Liver (tissue), 8 donors: ENCODE measurements at regions not wholly inside any gene's neighbourhood (a gene's known extent, or its start where the extent isn't known, plus 50 kb on each side); places are given as distances from the start of the nearest gene placed in this dataset.

ENCODE experiments used
- DNase-seq: peaks from one replicate; pipeline ENCODE4 v3.0.0-alpha.2; 2017; ENCODE audit warnings: low spot score
- H3K27ac ChIP-seq, 2 donors: one replicate each; pipeline ENCODE4 v1.7.0; 2013; ENCODE audit warnings: inconsistent platforms in 2 of 2, low read length in 2 of 2, control low read depth in 1 of 2, low read depth in 1 of 2, mild to moderate bottlenecking in 1 of 2
- H3K27me3 ChIP-seq, 4 donors: one replicate each; pipeline versions ENCODE4 v1.6.1 to v1.7.0; 2013; ENCODE audit warnings: low read length in 3 of 4, inconsistent platforms in 1 of 4, mild to moderate bottlenecking in 1 of 4, moderate library complexity in 1 of 4; ENCODE audit not compliant: control insufficient read depth in 4 of 4, insufficient read depth in 4 of 4
- H3K36me3 ChIP-seq, 4 donors: one replicate each; pipeline versions ENCODE4 v1.6.1 to v1.7.0; 2013; ENCODE audit warnings: low read length in 3 of 4, mild to moderate bottlenecking in 3 of 4, low read depth in 1 of 4, moderate library complexity in 1 of 4; ENCODE audit not compliant: control insufficient read depth in 4 of 4, insufficient read depth in 3 of 4
- H3K4me1 ChIP-seq, 4 donors: one replicate each; pipeline versions ENCODE4 v1.6.1 to v1.7.0; 2013; ENCODE audit warnings: low read length in 3 of 4, mild to moderate bottlenecking in 3 of 4, moderate library complexity in 1 of 4; ENCODE audit not compliant: control insufficient read depth in 4 of 4, insufficient read depth in 4 of 4
- H3K4me3 ChIP-seq, 3 donors: one replicate each; pipeline versions ENCODE4 v1.6.1 to v1.7.0; 2013; ENCODE audit warnings: low read length in 3 of 3, control low read depth in 1 of 3, low read depth in 1 of 3, mild to moderate bottlenecking in 1 of 3
- H3K9ac ChIP-seq, 2 donors: one replicate each; pipeline ENCODE4 v1.7.0; 2013; ENCODE audit warnings: low read length in 2 of 2, mild to moderate bottlenecking in 2 of 2, moderate library complexity in 2 of 2, control low read depth in 1 of 2, low read depth in 1 of 2
- H3K9me3 ChIP-seq, 4 donors: one replicate each; pipeline versions ENCODE4 v1.6.1 to v1.7.0; 2013; ENCODE audit warnings: low read length in 3 of 4; ENCODE audit not compliant: control insufficient read depth in 4 of 4
- ATF3 ChIP-seq: IDR thresholded peaks from 2 replicates; pipeline ENCODE4 v1.6.1; 2016; ENCODE audit warnings: antibody characterized with exemption
- CTCF ChIP-seq: fragments of 150-350 bp; IDR thresholded peaks from 2 replicates; pipeline ENCODE4 v1.5.1; 2017; ENCODE audit warnings: improper control_type of control experiment, low read depth, low read length; ENCODE audit not compliant: missing input control
- EGR1 ChIP-seq, 2 donors: IDR thresholded peaks; 2 replicates each; pipeline ENCODE4 v1.6.1; 2016 to 2018; ENCODE audit warnings: antibody characterized with exemption in 2 of 2, low read depth in 2 of 2
- FOXA1 ChIP-seq: IDR thresholded peaks from 2 replicates; pipeline ENCODE4 v1.6.1; 2016; ENCODE audit warnings: antibody characterized with exemption
- FOXA2 ChIP-seq: IDR thresholded peaks from 2 replicates; pipeline ENCODE4 v1.6.1; 2016; ENCODE audit warnings: antibody characterized with exemption
- GABPA ChIP-seq, 2 donors: IDR thresholded peaks in 1 of 2; conservative IDR thresholded peaks in 1 of 2; 2 replicates each; pipeline ENCODE4 v1.6.1; 2016; ENCODE audit warnings: antibody characterized with exemption in 2 of 2, mild to moderate bottlenecking in 1 of 2, moderate library complexity in 1 of 2
- HNF4A ChIP-seq, 2 donors: conservative IDR thresholded peaks; 2 replicates each; pipeline ENCODE4 v1.6.1; 2016; ENCODE audit warnings: antibody characterized with exemption in 2 of 2, mild to moderate bottlenecking in 2 of 2
- HNF4G ChIP-seq: IDR thresholded peaks from 2 replicates; pipeline ENCODE4 v1.6.1; 2016; ENCODE audit warnings: antibody characterized with exemption
- JUND ChIP-seq, 2 donors: IDR thresholded peaks; 2 replicates each; pipeline ENCODE4 v1.6.1; 2016; ENCODE audit warnings: antibody characterized with exemption in 2 of 2
- NR2F2 ChIP-seq: IDR thresholded peaks from 2 replicates; pipeline ENCODE4 v1.6.1; 2016; ENCODE audit warnings: antibody characterized with exemption
- RAD21 ChIP-seq, 2 donors: IDR thresholded peaks; 2 replicates each; pipeline ENCODE4 v1.6.1; 2016; ENCODE audit warnings: antibody characterized with exemption in 2 of 2, mild to moderate bottlenecking in 2 of 2
- REST ChIP-seq: IDR thresholded peaks from 2 replicates; pipeline ENCODE4 v1.6.1; 2016; ENCODE audit warnings: antibody characterized with exemption, mild to moderate bottlenecking
- RXRA ChIP-seq, 2 donors: IDR thresholded peaks; 2 replicates each; pipeline ENCODE4 v1.6.1; 2017 to 2018; ENCODE audit warnings: antibody characterized with exemption in 2 of 2, mild to moderate bottlenecking in 1 of 2
- SP1 ChIP-seq: IDR thresholded peaks from 2 replicates; pipeline ENCODE4 v1.6.1; 2018; ENCODE audit warnings: antibody characterized with exemption, mild to moderate bottlenecking
- TAF1 ChIP-seq: conservative IDR thresholded peaks from 2 replicates; pipeline ENCODE4 v1.6.1; 2016; ENCODE audit warnings: antibody characterized with exemption, mild to moderate bottlenecking
- YY1 ChIP-seq: IDR thresholded peaks from 2 replicates; pipeline ENCODE4 v1.6.1; 2016; ENCODE audit warnings: antibody characterized with exemption, mild to moderate bottlenecking
- ZBTB33 ChIP-seq: IDR thresholded peaks from 2 replicates; pipeline ENCODE4 v1.6.1; 2016; ENCODE audit warnings: antibody characterized with exemption
- WGBS: extraction: QIAGEN DNeasy Blood & Tissue Kit; methylation state at CpG from one replicate; pipeline ENCODE4 v1.1.7; 2013; 5-methylcytosine and 5-hydroxymethylcytosine counted together
- TF ChIP-seq, protein P1 (sequence below): IDR thresholded peaks from 2 replicates; pipeline ENCODE4 v1.6.1; 2016; ENCODE audit warnings: antibody characterized with exemption
- donor health status: healthy.
- donor health status: healthy.
- donor health status: healthy.
- donor health status: healthy.
- donor health status: healthy.

GRCh38 chr7:50181081-50181480 is 88.0 kb upstream of the ZPBP start:
- 65% methylated on average over 7 of the region's 7 CpGs for WGBS
- TF ChIP-seq HNF4A (conservative IDR thresholded peaks at IDR 0.05) = no peak
- no peak for TF ChIP-seq JUND (IDR thresholded peaks at IDR 0.05)
- TF ChIP-seq REST = no peak
- no peak for TF ChIP-seq EGR1 (IDR thresholded peaks at IDR 0.05; ENCODE audit: low read depth in 2 of 2)
- TF ChIP-seq NR2F2 = no peak
- no peak for TF ChIP-seq FOXA2
- TF ChIP-seq GABPA (IDR thresholded peaks at IDR 0.05 in 1 of 2, conservative IDR thresholded peaks at IDR 0.05 in 1 of 2) = no peak
- no peak for TF ChIP-seq YY1
- TF ChIP-seq ATF3 = no peak
- TF ChIP-seq CTCF = no peak
- TF ChIP-seq RXRA (IDR thresholded peaks at IDR 0.05) = no peak
- no peak for TF ChIP-seq ZBTB33
- TF ChIP-seq HNF4G = no peak
- TF ChIP-seq, protein P1, sequence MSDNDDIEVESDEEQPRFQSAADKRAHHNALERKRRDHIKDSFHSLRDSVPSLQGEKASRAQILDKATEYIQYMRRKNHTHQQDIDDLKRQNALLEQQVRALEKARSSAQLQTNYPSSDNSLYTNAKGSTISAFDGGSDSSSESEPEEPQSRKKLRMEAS = no peak
- TF ChIP-seq SP1 = no peak
- TF ChIP-seq TAF1 = no peak
- TF ChIP-seq FOXA1 = no peak
- no peak for TF ChIP-seq RAD21 (IDR thresholded peaks at IDR 0.05)
- Histone ChIP-seq H3K9me3 (no peaks in the 10 kb centered on the region), H3K4me1 (no peaks in the 10 kb centered on the region), H3K27ac (no peak overlapping the region), H3K27me3 (peaks cover 0 to 4% (median under 1%) of the 10 kb centered on the region in 4 donors), H3K36me3 (no peaks in the 10 kb centered on the region), H3K9ac (no peak overlapping the region), H3K4me3 (no peak overlapping the region)
- DNase-seq = no peak
